ENCODE measurements at regions not wholly inside any gene's neighbourhood (a gene's known extent, or its start where the extent isn't known, plus 50 kb on each side); places are given as distances from the start of the nearest gene placed in this dataset.
"Not testable (repeated sequence)": the region's sequence is repeated elsewhere in the genome, so short reads cannot be mapped to it uniquely, and the experiment has no call there.

- no peaks in the 10 kb centered on the region for H3K36me3 ChIP-seq (ENCODE audit: low read depth, missing control alignments)
- H3K27me3 ChIP-seq, result no peaks in the 10 kb centered on the region
- H3K27ac ChIP-seq, result no peak overlapping the region
- DNase-seq, result no peak
- intact Hi-C loops (cut with DNase I; ENCODE audit: low total_unique reads), result no loop called here
- H3K4me1 ChIP-seq, result no peaks in the 10 kb centered on the region
- 51 to 53% methylated on average over 3 of the region's 3 CpGs for WGBS, 2 donors
- TF ChIP-seq, protein P1, sequence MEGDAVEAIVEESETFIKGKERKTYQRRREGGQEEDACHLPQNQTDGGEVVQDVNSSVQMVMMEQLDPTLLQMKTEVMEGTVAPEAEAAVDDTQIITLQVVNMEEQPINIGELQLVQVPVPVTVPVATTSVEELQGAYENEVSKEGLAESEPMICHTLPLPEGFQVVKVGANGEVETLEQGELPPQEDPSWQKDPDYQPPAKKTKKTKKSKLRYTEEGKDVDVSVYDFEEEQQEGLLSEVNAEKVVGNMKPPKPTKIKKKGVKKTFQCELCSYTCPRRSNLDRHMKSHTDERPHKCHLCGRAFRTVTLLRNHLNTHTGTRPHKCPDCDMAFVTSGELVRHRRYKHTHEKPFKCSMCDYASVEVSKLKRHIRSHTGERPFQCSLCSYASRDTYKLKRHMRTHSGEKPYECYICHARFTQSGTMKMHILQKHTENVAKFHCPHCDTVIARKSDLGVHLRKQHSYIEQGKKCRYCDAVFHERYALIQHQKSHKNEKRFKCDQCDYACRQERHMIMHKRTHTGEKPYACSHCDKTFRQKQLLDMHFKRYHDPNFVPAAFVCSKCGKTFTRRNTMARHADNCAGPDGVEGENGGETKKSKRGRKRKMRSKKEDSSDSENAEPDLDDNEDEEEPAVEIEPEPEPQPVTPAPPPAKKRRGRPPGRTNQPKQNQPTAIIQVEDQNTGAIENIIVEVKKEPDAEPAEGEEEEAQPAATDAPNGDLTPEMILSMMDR (IDR thresholded peaks at IDR 0.05), result no peak
- no peak for TF ChIP-seq POLR2A (IDR thresholded peaks at IDR 0.05)
- no peaks in the 10 kb centered on the region for H3K9me3 ChIP-seq
- H3K4me3 ChIP-seq, result no peak overlapping the region
These were observed 413.6 kb upstream of the CXorf51A start for GRCh38 chrX:147228153-147228552.

- Histone ChIP-seq H3K4me3 (no peak overlapping the region), H3K9me3 (no peaks in the 10 kb centered on the region), H3K4me1 (no peaks in the 10 kb centered on the region), H3K36me3 (ENCODE audit: low read depth, missing control alignments) (no peaks in the 10 kb centered on the region), H3K27me3 (no peaks in the 10 kb centered on the region), H3K27ac (no peak overlapping the region)
- no peak for DNase-seq
- TF ChIP-seq POLR2A (IDR thresholded peaks at IDR 0.05), result no peak
- TF ChIP-seq, protein P1 (IDR thresholded peaks at IDR 0.05), result no peak
- 68 to 86% methylated on average over 2 to 3 of the region's 3 CpGs for WGBS, 2 donors
- intact Hi-C loops (cut with DNase I; ENCODE audit: low total_unique reads), result no loop called here
These were observed 412.3 kb upstream of the CXorf51A start for GRCh38 chrX:147226801-147227200.

- 86 to 98% methylated on average over 1 to 4 of the region's 4 CpGs for WGBS, 2 donors
- no peak for TF ChIP-seq POLR2A (IDR thresholded peaks at IDR 0.05)
- TF ChIP-seq, protein P1 (IDR thresholded peaks at IDR 0.05), result no peak
- Histone ChIP-seq H3K4me3 (no peak overlapping the region), H3K9me3 (no peaks in the 10 kb centered on the region), H3K27ac (no peak overlapping the region), H3K36me3 (ENCODE audit: low read depth, missing control alignments) (no peaks in the 10 kb centered on the region), H3K4me1 (no peaks in the 10 kb centered on the region), H3K27me3 (no peaks in the 10 kb centered on the region)
- DNase-seq, result no peak
- intact Hi-C loops (cut with DNase I; ENCODE audit: low total_unique reads), result no loop called here
These were observed 402.8 kb upstream of the CXorf51A start for GRCh38 chrX:147217334-147217733.

DNA sequence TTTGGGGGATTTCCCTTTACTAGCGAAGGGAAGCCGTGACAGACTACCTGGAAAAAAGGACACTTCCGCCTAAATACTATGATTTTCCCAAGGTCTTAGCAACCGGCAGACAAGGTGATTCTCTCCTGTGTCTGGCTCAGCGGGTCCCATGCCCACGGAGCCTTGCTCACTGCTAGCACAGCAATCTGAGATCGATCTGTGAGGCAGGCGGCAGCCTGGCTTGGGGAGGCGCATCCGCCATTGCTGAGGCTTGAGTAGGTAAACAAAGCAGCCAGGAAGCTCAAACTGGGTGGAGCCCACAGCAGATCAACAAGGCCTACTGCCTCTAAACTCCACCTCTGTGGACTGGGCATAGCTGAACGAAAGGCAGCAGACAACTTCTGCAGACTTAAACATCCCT lies 385.9 kb upstream of the CXorf51A start:
- H3K4me3 ChIP-seq; H3K27me3 ChIP-seq; H3K27ac ChIP-seq; H3K9me3 ChIP-seq; H3K36me3 ChIP-seq (ENCODE audit: low read depth, missing control alignments); H3K4me1 ChIP-seq; intact Hi-C loops (cut with DNase I; ENCODE audit: low total_unique reads); DNase-seq: not testable (repeated sequence)
- WGBS, 2 donors, result 89 to 91% methylated on average over 7 to 10 of the region's 11 CpGs

- Histone ChIP-seq H3K27me3 (no peaks in the 10 kb centered on the region), H3K9me3 (no peaks in the 10 kb centered on the region), H3K36me3 (ENCODE audit: low read depth, missing control alignments) (no peaks in the 10 kb centered on the region), H3K27ac (no peak overlapping the region), H3K4me3 (no peak overlapping the region), H3K4me1 (no peaks in the 10 kb centered on the region)
- DNase-seq, result no peak
- WGBS, 2 donors, result 81 to 84% methylated on average over 3 of the region's 3 CpGs
- TF ChIP-seq, protein P1 (IDR thresholded peaks at IDR 0.05), result no peak
- TF ChIP-seq POLR2A (IDR thresholded peaks at IDR 0.05), result no peak
- intact Hi-C loops (cut with DNase I; ENCODE audit: low total_unique reads), result no loop called here
These were observed 376.8 kb upstream of the CXorf51A start for GRCh38 chrX:147191361-147191760.

Measured in testis (tissue), 2 donors.